CD14-positive monocyte (primary cell): ENCODE measurements at regions not wholly inside any gene's neighbourhood (a gene's known extent, or its start where the extent isn't known, plus 50 kb on each side); places are given as distances from the start of the nearest gene placed in this dataset.

Experiments
- DNase-seq, 3 donors: peaks; one replicate each; pipeline ENCODE4 v3.0.0-alpha.2; 2011 to 2022
- H2AFZ ChIP-seq: 2 replicates; pipeline ENCODE4 v1.6.0; 2012; ENCODE audit warnings: mild to moderate bottlenecking, low read depth, low read length, inconsistent platforms; ENCODE audit not compliant: insufficient read depth, poor library complexity, severe bottlenecking
- H3K27ac ChIP-seq, 2 donors: 1 replicate in 1 of 2; 2 replicates in 1 of 2; pipeline ENCODE4 v1.5.1; 2012 to 2013; ENCODE audit warnings: low read length in 2 of 2, control low read depth in 1 of 2, inconsistent platforms in 1 of 2, low read depth in 1 of 2, mild to moderate bottlenecking in 1 of 2
- H3K27me3 ChIP-seq, 2 donors: one replicate each; pipeline versions ENCODE4 v1.6.0 to v1.6.1; 2011 to 2013; ENCODE audit warnings: low read length in 2 of 2; ENCODE audit not compliant: control insufficient read depth in 2 of 2, insufficient read depth in 2 of 2
- H3K36me3 ChIP-seq, 2 donors: replicated peaks in 1 of 2; 1 replicate in 1 of 2; 2 replicates in 1 of 2; pipeline versions ENCODE4 v1.5.1 to v1.6.1; 2012 to 2013; ENCODE audit warnings: low read length in 2 of 2, control low read depth in 1 of 2, inconsistent platforms in 1 of 2, mild to moderate bottlenecking in 1 of 2; ENCODE audit not compliant: insufficient read depth in 2 of 2, control insufficient read depth in 1 of 2
- H3K4me1 ChIP-seq, 2 donors: 1 replicate in 1 of 2; 2 replicates in 1 of 2; pipeline versions ENCODE4 v1.5.1 to v1.6.1; 2012 to 2013; ENCODE audit warnings: low read length in 2 of 2, control low read depth in 1 of 2, inconsistent platforms in 1 of 2, mild to moderate bottlenecking in 1 of 2, moderate library complexity in 1 of 2; ENCODE audit not compliant: insufficient read depth in 2 of 2, control insufficient read depth in 1 of 2
- H3K4me2 ChIP-seq: replicated peaks from 2 replicates; pipeline ENCODE3; 2012; ENCODE audit warnings: low read length, moderate library complexity, mild to moderate bottlenecking; ENCODE audit not compliant: poor library complexity, severe bottlenecking; ENCODE audit errors: extremely low read depth
- H3K4me3 ChIP-seq, 3 experiments: fragments of 200-600 bp in 1 of 3; sonication (generic) in 1 of 3; replicated peaks in 1 of 3; 1 replicate in 2 of 3; 2 replicates in 1 of 3; pipeline ENCODE4 v1.5.1; 2011 to 2013; ENCODE audit warnings: low read length in 3 of 3, mild to moderate bottlenecking in 3 of 3, control low read depth in 2 of 3, low read depth in 2 of 3, inconsistent platforms in 1 of 3, moderate library complexity in 1 of 3
- H3K79me2 ChIP-seq: 2 replicates; pipeline ENCODE4 v1.6.0; 2012; ENCODE audit warnings: mild to moderate bottlenecking, control low read depth, inconsistent platforms, low read length, moderate library complexity; ENCODE audit not compliant: insufficient read depth
- H3K9ac ChIP-seq: 2 replicates; pipeline ENCODE4 v1.6.0; 2017; ENCODE audit warnings: low read length, mild to moderate bottlenecking; ENCODE audit not compliant: insufficient read depth, poor library complexity, severe bottlenecking
- H3K9me3 ChIP-seq, 2 donors: replicated peaks in 1 of 2; 1 replicate in 1 of 2; 2 replicates in 1 of 2; pipeline versions ENCODE4 v1.5.1 to v1.6.1; 2012 to 2013; ENCODE audit warnings: low read length in 2 of 2, control low read depth in 1 of 2; ENCODE audit not compliant: control insufficient read depth in 1 of 2, insufficient read depth in 1 of 2
- H4K20me1 ChIP-seq: 2 replicates; pipeline ENCODE4 v1.6.0; 2012; ENCODE audit warnings: mild to moderate bottlenecking, low read length, control low read depth, moderate library complexity; ENCODE audit not compliant: insufficient read depth
- H3K27ac Mint-ChIP-seq, 7 donors: one replicate each; pipeline ENCODE4 v1.8.0; 2020; ENCODE audit warnings: mild to moderate bottlenecking in 7 of 7, mixed read lengths in 7 of 7, moderate library complexity in 6 of 7, inconsistent platforms in 2 of 7
- H3K27me3 Mint-ChIP-seq, 3 donors: one replicate each; pipeline ENCODE4 v1.8.0; 2021 to 2022; ENCODE audit warnings: low read depth in 3 of 3, mild to moderate bottlenecking in 3 of 3, mixed read lengths in 3 of 3, moderate library complexity in 3 of 3, inconsistent platforms in 1 of 3
- H3K36me3 Mint-ChIP-seq, 2 donors: one replicate each; pipeline ENCODE4 v1.8.0; 2020; ENCODE audit warnings: mixed read lengths in 2 of 2, inconsistent platforms in 1 of 2, mild to moderate bottlenecking in 1 of 2
- H3K4me1 Mint-ChIP-seq: one replicate; pipeline ENCODE4 v1.8.0; 2020; ENCODE audit warnings: mild to moderate bottlenecking, mixed read lengths
- H3K4me3 Mint-ChIP-seq, 2 donors: one replicate each; pipeline ENCODE4 v1.8.0; 2020; ENCODE audit warnings: mild to moderate bottlenecking in 2 of 2, mixed read lengths in 2 of 2, moderate library complexity in 1 of 2
- H3K9me3 Mint-ChIP-seq, 7 donors: one replicate each; pipeline ENCODE4 v1.8.0; 2020 to 2022; ENCODE audit warnings: mixed read lengths in 7 of 7, mild to moderate bottlenecking in 6 of 7, moderate library complexity in 6 of 7, inconsistent platforms in 2 of 7
- WGBS: methylation state at CpG from one replicate; pipeline ENCODE4 v1.1.5; 2013; ENCODE audit warnings: missing lambda C conversion rate; ENCODE audit not compliant: insufficient coverage; 5-methylcytosine and 5-hydroxymethylcytosine counted together
- intact Hi-C, 2 donors: fragments of 100-400 bp; cut with micrococcal nuclease; formaldehyde crosslinking; loops; one replicate each; pipeline versions ENCODE4 v1.15.0 to v1.15.1; 2023
- TF ChIP-seq, protein P1 (sequence below): fragments of 200-600 bp; IDR thresholded peaks from one replicate; pipeline ENCODE4 v1.8.0; 2022; ENCODE audit warnings: antibody characterized with exemption, mild to moderate bottlenecking

DNA sequence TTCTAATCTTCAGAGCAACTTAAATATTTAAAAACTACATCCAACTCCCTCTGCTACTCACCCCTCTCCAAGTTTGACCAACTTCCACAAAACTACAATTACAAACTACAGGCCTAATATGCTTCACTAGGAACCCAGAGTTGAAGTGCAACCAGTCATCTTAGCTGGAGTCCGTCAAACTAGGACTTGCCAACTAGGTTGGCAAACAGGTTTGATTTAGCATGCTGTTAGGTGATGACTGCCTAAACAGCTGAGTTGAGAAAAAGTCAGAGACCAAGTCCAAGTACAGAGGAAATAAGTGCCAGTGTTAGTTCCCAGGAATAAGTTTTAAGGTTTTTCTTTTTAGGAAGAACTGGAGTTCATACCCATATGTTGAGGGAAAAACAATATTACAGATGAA lies 1109.0 kb downstream of the TUSC7 start:
- no peak overlapping the region for H3K27ac ChIP-seq
- no peak overlapping the region for H2AFZ ChIP-seq
- H4K20me1 ChIP-seq = no peaks in the 10 kb centered on the region
- H3K27me3 ChIP-seq = no peaks in the 10 kb centered on the region
- H3K4me1 ChIP-seq = no peaks in the 10 kb centered on the region
- H3K4me3 Mint-ChIP-seq = no peak overlapping the region
- H3K4me2 ChIP-seq = no peak overlapping the region
- intact Hi-C loops = no loop called here
- 100% methylated on average over 1 of the region's 1 CpG for WGBS
- no peak overlapping the region for H3K4me3 ChIP-seq
- no peaks in the 10 kb centered on the region for H3K36me3 ChIP-seq
- H3K9ac ChIP-seq = no peak overlapping the region
- TF ChIP-seq, protein P1, sequence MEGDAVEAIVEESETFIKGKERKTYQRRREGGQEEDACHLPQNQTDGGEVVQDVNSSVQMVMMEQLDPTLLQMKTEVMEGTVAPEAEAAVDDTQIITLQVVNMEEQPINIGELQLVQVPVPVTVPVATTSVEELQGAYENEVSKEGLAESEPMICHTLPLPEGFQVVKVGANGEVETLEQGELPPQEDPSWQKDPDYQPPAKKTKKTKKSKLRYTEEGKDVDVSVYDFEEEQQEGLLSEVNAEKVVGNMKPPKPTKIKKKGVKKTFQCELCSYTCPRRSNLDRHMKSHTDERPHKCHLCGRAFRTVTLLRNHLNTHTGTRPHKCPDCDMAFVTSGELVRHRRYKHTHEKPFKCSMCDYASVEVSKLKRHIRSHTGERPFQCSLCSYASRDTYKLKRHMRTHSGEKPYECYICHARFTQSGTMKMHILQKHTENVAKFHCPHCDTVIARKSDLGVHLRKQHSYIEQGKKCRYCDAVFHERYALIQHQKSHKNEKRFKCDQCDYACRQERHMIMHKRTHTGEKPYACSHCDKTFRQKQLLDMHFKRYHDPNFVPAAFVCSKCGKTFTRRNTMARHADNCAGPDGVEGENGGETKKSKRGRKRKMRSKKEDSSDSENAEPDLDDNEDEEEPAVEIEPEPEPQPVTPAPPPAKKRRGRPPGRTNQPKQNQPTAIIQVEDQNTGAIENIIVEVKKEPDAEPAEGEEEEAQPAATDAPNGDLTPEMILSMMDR = no peak
- DNase-seq = no peak
- no peaks in the 10 kb centered on the region for H3K36me3 Mint-ChIP-seq
- no peaks in the 10 kb centered on the region for H3K79me2 ChIP-seq
- no peak overlapping the region for H3K27ac Mint-ChIP-seq
- peaks cover 0 to 2% (median 0%) of the 10 kb centered on the region in 7 donors for H3K9me3 Mint-ChIP-seq
- no peaks in the 10 kb centered on the region for H3K27me3 Mint-ChIP-seq
- H3K4me1 Mint-ChIP-seq = no peaks in the 10 kb centered on the region
- H3K9me3 ChIP-seq = no peaks in the 10 kb centered on the region

DNA sequence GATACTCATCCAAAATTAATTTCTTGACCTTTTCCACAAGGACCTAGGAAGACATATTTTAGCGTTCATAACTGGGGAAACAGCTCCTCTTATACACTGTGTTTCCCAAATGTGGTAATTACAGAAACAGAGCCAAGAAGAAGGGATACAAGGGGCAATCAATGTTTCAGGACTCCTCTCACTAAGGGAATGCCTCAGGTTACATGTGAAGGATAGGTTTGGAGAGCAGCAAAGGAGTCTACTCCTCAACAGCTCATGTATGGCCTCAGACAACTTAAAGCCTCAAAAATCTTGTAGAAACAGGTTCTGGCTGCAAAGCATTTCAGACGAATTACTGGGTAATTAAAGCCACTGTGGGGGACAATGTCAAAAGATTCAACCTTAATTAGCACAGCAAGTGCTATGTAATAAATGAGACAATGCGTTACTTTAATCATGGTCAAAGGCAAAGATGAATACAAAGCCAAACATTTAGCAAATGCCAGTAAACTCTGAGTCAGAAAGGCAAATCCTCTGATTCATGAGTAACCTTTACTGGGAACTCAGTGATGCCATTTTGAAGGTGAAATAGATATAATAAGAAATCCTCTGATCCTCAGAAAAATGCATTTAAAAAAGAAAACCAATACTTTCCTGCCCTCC lies 1111.2 kb downstream of the TUSC7 start:
- Histone ChIP-seq H4K20me1 (no peaks in the 10 kb centered on the region), H3K27me3 (no peaks in the 10 kb centered on the region)

More for the DNA sequence above, 1111.2 kb downstream of the TUSC7 start:
- Mint-ChIP-seq H3K27me3 (no peaks in the 10 kb centered on the region), H3K27ac (no peak overlapping the region), H3K4me1 (no peaks in the 10 kb centered on the region), H3K9me3 (peaks cover 0 to 3% (median 0%) of the 10 kb centered on the region in 7 donors), H3K36me3 (no peaks in the 10 kb centered on the region), H3K4me3 (no peak overlapping the region)
- Histone ChIP-seq H3K4me3 (no peak overlapping the region), H3K9ac (no peak overlapping the region), H3K9me3 (no peaks in the 10 kb centered on the region), H3K4me2 (no peak overlapping the region), H3K79me2 (no peaks in the 10 kb centered on the region), H3K27ac (no peak overlapping the region), H3K36me3 (no peaks in the 10 kb centered on the region), H2AFZ (no peak overlapping the region), H3K4me1 (no peaks in the 10 kb centered on the region)
- WGBS = no CpG with 5 or more reads among the region's 3 CpGs
- intact Hi-C loops = no loop called here
- no peak for DNase-seq
- TF ChIP-seq, protein P1 = no peak
